Dedifferentiated amniotic fluid mesenchymal stem cell (primary cell): ENCODE measurements at regions not wholly inside any gene's neighbourhood (a gene's known extent, or its start where the extent isn't known, plus 50 kb on each side); places are given as distances from the start of the nearest gene placed in this dataset.

Experiments
- DNase-seq: peaks from one replicate; pipeline ENCODE4 v3.0.0-alpha.2; 2016; ENCODE audit errors: extremely low spot score

DNA sequence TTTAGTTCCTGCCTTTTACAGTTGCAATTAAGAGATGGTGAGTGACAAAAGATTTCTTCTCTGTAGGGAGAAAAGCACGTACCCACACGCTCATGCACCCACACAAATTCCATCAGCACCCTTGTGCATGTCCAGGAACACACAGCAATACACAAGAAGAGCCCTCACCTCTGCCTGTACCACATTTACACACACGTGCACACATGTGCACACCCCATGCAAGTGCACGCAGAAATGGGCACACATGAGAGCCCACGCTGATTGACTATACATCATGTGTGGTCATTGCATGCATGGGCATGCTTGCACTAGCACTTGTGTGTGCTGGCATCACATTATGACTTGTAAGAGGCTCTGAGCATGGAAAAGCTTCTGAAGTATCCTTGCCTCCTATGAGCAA, 70.5 kb downstream of the SERPINA3 start:
- DNase-seq: no peak

DNA sequence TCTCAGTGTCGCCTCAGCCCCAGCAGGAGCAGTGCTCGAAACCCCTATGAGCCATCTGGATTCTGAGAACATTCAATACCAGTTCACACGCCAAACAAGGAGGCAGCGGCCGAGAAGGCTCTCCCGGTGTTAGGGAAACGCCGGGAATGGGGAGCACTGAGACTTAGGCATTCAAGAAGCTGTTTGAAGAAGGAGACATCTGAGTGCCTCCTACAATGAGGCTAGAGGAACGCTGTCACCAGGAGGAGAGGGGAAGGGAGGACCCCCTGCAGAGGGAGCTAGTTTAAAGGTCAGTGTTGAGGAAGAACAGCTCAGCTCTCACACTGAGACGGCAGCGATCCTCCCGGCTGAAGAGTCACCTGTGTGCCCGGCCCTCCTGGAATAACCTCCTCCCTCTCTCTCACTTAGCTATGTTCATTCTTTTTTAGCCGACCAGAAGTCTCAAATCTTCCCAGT, 69.9 kb downstream of the SERPINA3 start:
- no peak for DNase-seq

- peak; percentile 20 for DNase-seq
These were observed 69.3 kb downstream of the SERPINA3 start for GRCh38 chr14:94681300-94682060.

DNA sequence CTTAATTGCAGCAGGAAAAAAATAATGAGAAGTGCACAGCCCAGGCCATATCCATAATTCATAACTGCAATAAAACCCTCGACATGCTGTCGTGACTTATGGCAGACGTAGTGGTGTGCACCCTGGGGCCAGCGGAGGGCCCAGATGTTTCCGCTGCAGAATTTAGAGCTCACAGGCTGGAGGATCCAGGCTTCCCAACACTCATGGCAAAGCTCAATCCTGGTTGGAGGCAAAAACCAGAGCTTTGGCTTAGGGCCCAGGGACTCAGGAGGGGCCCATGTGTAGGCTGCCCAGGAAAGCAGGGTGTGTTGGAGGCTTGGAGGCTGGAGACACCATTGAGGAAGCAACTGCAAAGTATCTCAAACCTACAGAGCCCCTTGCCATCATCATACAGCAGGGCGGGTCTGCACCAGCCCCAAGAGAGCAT, 68.7 kb downstream of the SERPINA3 start:
- DNase-seq: no peak

- DNase-seq: no peak
These were observed 68.0 kb downstream of the SERPINA3 start for GRCh38 chr14:94679937-94680861.

DNA sequence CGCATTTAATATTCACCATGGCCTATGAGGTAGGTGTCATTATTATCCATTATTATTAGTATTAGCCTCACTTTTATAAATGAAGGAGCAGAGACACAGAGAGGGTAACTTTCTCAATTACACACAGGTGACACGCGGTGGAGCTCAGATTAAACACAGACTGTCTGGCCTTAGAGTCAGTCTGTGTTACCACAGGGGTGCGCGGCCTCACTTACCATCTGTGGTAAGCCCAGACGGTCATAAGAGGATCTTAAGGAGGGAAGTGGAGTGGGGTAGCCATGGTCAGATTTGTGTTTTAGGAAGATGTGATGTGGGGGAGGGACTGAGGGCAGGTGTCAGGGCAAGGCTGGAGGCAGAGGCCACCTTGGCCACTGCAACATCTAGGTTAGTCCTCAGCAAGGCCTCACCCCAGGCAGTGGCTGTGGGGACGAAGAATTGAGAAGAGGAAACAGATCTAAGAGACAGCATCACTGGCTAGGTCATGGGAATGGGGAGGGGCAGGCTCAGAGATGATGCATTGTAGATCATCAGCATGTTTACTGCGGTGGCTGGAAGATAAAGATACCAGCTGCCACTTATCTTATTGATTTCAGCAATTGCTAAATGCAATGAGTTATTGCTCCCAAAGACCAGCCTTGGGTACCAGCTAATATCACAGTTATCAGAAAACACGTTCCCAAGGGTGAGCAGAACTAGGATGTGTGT, 67.1 kb downstream of the SERPINA3 start:
- no peak for DNase-seq

DNA sequence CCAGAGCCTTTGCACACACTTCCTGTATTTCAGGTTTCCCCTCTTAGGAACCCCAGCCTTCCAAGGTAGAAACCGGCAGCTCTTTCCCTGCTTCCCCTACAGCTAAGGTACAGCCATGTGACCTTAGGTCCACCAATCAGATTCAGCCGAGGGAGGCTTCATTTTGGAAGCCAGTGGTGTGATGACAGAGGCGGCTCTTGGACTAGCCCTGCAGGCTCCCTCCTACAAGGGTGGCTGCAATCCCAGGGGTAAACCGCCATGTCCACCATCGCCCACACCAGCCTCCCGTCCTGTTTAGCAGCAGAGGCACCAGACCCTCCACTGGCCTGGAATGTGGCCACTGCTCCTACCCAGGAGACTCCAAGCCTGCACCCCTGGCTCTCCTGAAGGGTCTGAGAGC, 65.6 kb downstream of the SERPINA3 start:
- DNase-seq: no peak

GRCh38 chr14:94677213-94677612, 65.0 kb downstream of the SERPINA3 start:
- no peak for DNase-seq

GRCh38 chr14:94676495-94677185, 64.4 kb downstream of the SERPINA3 start:
- DNase-seq: no peak

GRCh38 chr14:94675036-94675435, 62.8 kb downstream of the SERPINA3 start:
- DNase-seq: no peak

DNA sequence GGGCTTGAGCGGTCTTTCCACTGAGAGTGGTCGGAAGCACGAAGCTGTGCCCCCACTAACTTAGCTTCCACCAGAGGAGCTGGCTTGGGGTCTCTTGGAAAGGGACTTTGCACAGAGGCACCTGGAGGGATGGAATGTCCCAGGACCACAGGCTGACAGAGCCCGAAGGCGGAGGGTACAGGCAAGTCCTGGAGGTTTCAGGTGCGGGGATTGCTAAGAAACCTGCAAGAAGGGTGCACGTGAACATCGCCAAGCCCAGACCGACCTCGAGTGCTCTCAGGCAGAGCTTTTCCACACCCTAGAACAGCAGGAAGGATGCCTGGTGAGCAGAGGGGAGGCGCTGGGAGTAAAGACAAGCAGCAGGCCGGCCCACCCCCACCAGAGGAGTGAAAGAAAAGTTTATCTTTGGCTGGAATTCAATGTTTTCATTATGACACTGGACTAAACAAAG, 61.6 kb downstream of the SERPINA3 start:
- no peak for DNase-seq
